ENCODE measurements at regions not wholly inside any gene's neighbourhood (a gene's known extent, or its start where the extent isn't known, plus 50 kb on each side); places are given as distances from the start of the nearest gene placed in this dataset.

GRCh38 chr4:26076896-26077295 is 162.9 kb downstream of the SMIM20 start:
- Histone ChIP-seq H3K9me3 (ENCODE audit: control insufficient read depth, low read length) (no peaks in the 10 kb centered on the region), H3K36me3 (ENCODE audit: control insufficient read depth, insufficient read depth, low read length) (no peaks in the 10 kb centered on the region), H3K4me1 (ENCODE audit: control insufficient read depth, insufficient read depth, low read length, poor library complexity, severe bottlenecking) (peaks cover 19% of the 10 kb centered on the region), H3K27ac (ENCODE audit: insufficient read depth, low read length, poor library complexity, severe bottlenecking) (no peak overlapping the region), H3K4me3 (ENCODE audit: insufficient read depth, low read depth, low read length, poor library complexity, severe bottlenecking) (no peak overlapping the region), H3K27me3 (replicated peaks; ENCODE audit: control insufficient read depth, insufficient read depth, low read length, poor library complexity, severe bottlenecking) (no peaks in the 10 kb centered on the region)
- no peak for DNase-seq

DNA sequence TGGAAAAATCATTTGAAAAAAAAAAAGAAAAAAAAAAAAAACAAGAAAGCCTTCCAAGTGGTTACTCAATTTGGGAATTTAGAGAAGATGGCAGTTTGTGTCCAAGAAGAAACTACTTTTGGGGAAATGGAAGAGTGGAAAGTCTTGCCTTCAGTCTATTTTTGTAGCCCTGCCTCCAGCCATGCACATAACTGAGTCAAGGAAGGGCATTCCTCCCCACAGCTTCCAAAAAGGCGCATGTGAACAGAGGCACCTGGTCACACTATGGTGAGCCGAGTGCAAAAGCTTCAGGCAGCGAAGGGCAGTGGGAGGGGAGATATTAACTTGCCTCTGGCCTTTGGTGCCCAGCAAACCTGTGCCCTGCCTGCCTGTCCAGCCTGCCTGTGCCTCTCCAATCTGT is 163.7 kb downstream of the SMIM20 start:
- DNase-seq = no peak
- H3K36me3 ChIP-seq (ENCODE audit: control insufficient read depth, insufficient read depth, low read length) = no peaks in the 10 kb centered on the region
- no peak overlapping the region for H3K27ac ChIP-seq (ENCODE audit: insufficient read depth, low read length, poor library complexity, severe bottlenecking)
- H3K27me3 ChIP-seq (replicated peaks; ENCODE audit: control insufficient read depth, insufficient read depth, low read length, poor library complexity, severe bottlenecking) = no peaks in the 10 kb centered on the region
- peaks cover 19% of the 10 kb centered on the region for H3K4me1 ChIP-seq (ENCODE audit: control insufficient read depth, insufficient read depth, low read length, poor library complexity, severe bottlenecking)
- H3K4me3 ChIP-seq (ENCODE audit: insufficient read depth, low read depth, low read length, poor library complexity, severe bottlenecking) = no peak overlapping the region
- H3K9me3 ChIP-seq (ENCODE audit: control insufficient read depth, low read length) = no peaks in the 10 kb centered on the region

GRCh38 chr4:26080870-26081628 is 167.0 kb downstream of the SMIM20 start:
- no peak for DNase-seq
- Histone ChIP-seq H3K4me3 (ENCODE audit: insufficient read depth, low read depth, low read length, poor library complexity, severe bottlenecking) (no peak overlapping the region), H3K4me1 (ENCODE audit: control insufficient read depth, insufficient read depth, low read length, poor library complexity, severe bottlenecking) (peaks cover under 1% of the 10 kb centered on the region), H3K9me3 (ENCODE audit: control insufficient read depth, low read length) (no peaks in the 10 kb centered on the region), H3K36me3 (ENCODE audit: control insufficient read depth, insufficient read depth, low read length) (no peaks in the 10 kb centered on the region), H3K27ac (ENCODE audit: insufficient read depth, low read length, poor library complexity, severe bottlenecking) (no peak overlapping the region), H3K27me3 (replicated peaks; ENCODE audit: control insufficient read depth, insufficient read depth, low read length, poor library complexity, severe bottlenecking) (no peaks in the 10 kb centered on the region)

DNA sequence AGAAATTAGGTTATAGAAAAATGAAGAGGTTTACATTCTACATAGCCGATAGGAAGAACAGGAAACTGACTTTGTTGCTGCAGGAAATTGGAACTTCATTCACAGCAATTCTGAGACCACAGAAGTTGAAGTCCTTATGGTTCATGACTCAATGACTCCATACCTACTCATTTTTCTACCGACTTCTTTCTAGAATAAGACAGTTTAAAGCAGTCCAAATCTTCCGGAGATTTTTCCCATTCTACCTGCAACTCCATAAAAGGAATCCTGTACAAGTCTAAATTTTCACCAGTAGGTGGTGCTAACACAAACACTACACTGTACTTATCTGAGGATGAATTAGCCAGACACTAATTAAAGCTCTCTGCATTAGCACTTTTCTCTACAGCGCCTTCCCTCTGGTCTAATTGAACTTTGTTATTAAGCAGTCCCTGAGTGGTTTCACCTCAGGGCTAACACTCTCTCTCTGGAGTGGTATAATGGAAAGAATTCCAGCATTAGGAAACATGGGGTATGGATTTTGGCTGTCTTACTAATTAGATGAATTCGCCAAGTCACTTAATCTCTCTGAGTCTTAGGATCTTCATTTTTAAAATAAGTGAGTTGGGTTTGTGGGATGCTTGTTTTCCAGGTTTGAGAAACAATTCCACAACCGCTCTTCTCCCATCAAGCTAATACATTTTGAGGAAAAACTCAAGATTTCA is 167.9 kb downstream of the SMIM20 start:
- Histone ChIP-seq H3K36me3 (ENCODE audit: control insufficient read depth, insufficient read depth, low read length) (no peaks in the 10 kb centered on the region), H3K27ac (ENCODE audit: insufficient read depth, low read length, poor library complexity, severe bottlenecking) (no peak overlapping the region), H3K27me3 (replicated peaks; ENCODE audit: control insufficient read depth, insufficient read depth, low read length, poor library complexity, severe bottlenecking) (no peaks in the 10 kb centered on the region), H3K4me3 (ENCODE audit: insufficient read depth, low read depth, low read length, poor library complexity, severe bottlenecking) (no peak overlapping the region), H3K9me3 (ENCODE audit: control insufficient read depth, low read length) (no peaks in the 10 kb centered on the region), H3K4me1 (ENCODE audit: control insufficient read depth, insufficient read depth, low read length, poor library complexity, severe bottlenecking) (no peaks in the 10 kb centered on the region)
- DNase-seq = no peak

- H3K4me3 ChIP-seq (ENCODE audit: insufficient read depth, low read depth, low read length, poor library complexity, severe bottlenecking) = no peak overlapping the region
- H3K9me3 ChIP-seq (ENCODE audit: control insufficient read depth, low read length) = no peaks in the 10 kb centered on the region
- H3K27me3 ChIP-seq (replicated peaks; ENCODE audit: control insufficient read depth, insufficient read depth, low read length, poor library complexity, severe bottlenecking) = no peaks in the 10 kb centered on the region
- H3K27ac ChIP-seq (ENCODE audit: insufficient read depth, low read length, poor library complexity, severe bottlenecking) = no peak overlapping the region
- no peaks in the 10 kb centered on the region for H3K36me3 ChIP-seq (ENCODE audit: control insufficient read depth, insufficient read depth, low read length)
- no peak for DNase-seq
- no peaks in the 10 kb centered on the region for H3K4me1 ChIP-seq (ENCODE audit: control insufficient read depth, insufficient read depth, low read length, poor library complexity, severe bottlenecking)
These were observed 168.5 kb downstream of the SMIM20 start for GRCh38 chr4:26082565-26082964.

DNA sequence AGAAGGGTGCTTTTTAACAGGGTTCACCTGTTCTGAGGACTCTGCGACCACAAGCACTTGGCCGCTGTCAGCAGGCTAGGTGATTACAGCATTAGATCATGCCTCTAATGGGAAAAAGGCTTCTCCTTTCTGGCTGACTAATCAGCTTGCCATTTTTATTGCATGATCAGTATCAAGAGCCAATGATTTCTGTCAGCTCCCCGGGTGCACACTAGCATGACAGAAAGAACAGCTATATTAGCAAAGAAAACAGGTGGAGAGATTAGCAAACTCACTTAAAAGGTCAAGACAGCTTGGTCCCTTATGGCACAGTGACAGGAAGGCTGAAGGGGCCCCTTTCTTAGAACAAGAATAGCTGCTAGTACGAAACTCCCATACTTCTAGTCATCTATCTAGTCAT is 170.0 kb downstream of the SMIM20 start:
- Histone ChIP-seq H3K27me3 (replicated peaks; ENCODE audit: control insufficient read depth, insufficient read depth, low read length, poor library complexity, severe bottlenecking) (no peaks in the 10 kb centered on the region), H3K9me3 (ENCODE audit: control insufficient read depth, low read length) (no peaks in the 10 kb centered on the region), H3K36me3 (ENCODE audit: control insufficient read depth, insufficient read depth, low read length) (no peaks in the 10 kb centered on the region), H3K4me3 (ENCODE audit: insufficient read depth, low read depth, low read length, poor library complexity, severe bottlenecking) (no peak overlapping the region), H3K4me1 (ENCODE audit: control insufficient read depth, insufficient read depth, low read length, poor library complexity, severe bottlenecking) (peaks cover 7% of the 10 kb centered on the region), H3K27ac (ENCODE audit: insufficient read depth, low read length, poor library complexity, severe bottlenecking) (no peak overlapping the region)
- DNase-seq = no peak

GRCh38 chr4:26084414-26084813 is 170.4 kb downstream of the SMIM20 start:
- Histone ChIP-seq H3K4me1 (ENCODE audit: control insufficient read depth, insufficient read depth, low read length, poor library complexity, severe bottlenecking) (peaks cover 7% of the 10 kb centered on the region), H3K27ac (ENCODE audit: insufficient read depth, low read length, poor library complexity, severe bottlenecking) (no peak overlapping the region), H3K27me3 (replicated peaks; ENCODE audit: control insufficient read depth, insufficient read depth, low read length, poor library complexity, severe bottlenecking) (no peaks in the 10 kb centered on the region), H3K9me3 (ENCODE audit: control insufficient read depth, low read length) (no peaks in the 10 kb centered on the region), H3K4me3 (ENCODE audit: insufficient read depth, low read depth, low read length, poor library complexity, severe bottlenecking) (no peak overlapping the region), H3K36me3 (ENCODE audit: control insufficient read depth, insufficient read depth, low read length) (no peaks in the 10 kb centered on the region)
- no peak for DNase-seq

- Histone ChIP-seq H3K27me3 (replicated peaks; ENCODE audit: control insufficient read depth, insufficient read depth, low read length, poor library complexity, severe bottlenecking) (no peaks in the 10 kb centered on the region), H3K4me3 (ENCODE audit: insufficient read depth, low read depth, low read length, poor library complexity, severe bottlenecking) (no peak overlapping the region), H3K27ac (ENCODE audit: insufficient read depth, low read length, poor library complexity, severe bottlenecking) (no peak overlapping the region), H3K9me3 (ENCODE audit: control insufficient read depth, low read length) (no peaks in the 10 kb centered on the region), H3K36me3 (ENCODE audit: control insufficient read depth, insufficient read depth, low read length) (no peaks in the 10 kb centered on the region), H3K4me1 (ENCODE audit: control insufficient read depth, insufficient read depth, low read length, poor library complexity, severe bottlenecking) (peaks cover 7% of the 10 kb centered on the region)
- DNase-seq = no peak
These were observed 171.5 kb downstream of the SMIM20 start for GRCh38 chr4:26085551-26085950.

DNA sequence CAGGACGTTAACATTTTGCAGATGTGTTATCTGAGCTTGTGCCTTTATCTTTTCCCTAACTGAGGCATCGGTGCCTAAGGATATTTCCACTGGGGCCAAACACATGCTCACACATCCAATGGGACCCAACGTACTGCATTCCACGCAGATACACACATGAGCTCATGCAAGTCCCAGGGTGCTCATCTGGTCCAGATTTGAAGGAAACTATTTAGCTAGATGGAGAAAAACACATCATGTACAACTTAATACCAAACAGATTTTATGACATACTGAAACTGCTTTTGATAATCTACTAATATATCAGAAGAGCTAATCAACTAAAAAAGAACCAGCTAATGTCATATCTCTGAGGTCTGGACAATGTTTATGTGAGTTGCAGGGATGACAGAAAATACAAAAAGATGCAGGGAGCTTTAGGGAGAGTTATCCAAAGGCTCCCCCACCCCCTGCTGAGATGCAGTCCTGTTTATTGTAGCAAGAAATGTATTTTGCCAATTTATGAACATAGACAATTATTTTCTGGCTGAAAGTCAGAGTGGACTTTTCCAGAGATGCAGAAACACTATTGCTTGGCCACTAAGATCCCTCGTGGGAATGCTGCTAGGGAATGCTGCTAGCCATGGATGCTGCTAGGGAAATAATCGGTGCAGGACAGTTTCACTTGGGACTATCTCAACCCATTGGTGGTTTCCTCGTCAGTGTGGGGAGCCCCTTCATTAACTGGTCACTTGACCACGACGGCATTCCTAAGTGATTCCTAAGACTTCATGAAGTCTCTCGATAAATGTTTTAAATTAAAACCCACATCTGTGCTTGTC is 172.8 kb downstream of the SMIM20 start:
- H3K27me3 ChIP-seq (replicated peaks; ENCODE audit: control insufficient read depth, insufficient read depth, low read length, poor library complexity, severe bottlenecking) = no peaks in the 10 kb centered on the region
- no peak for DNase-seq
- no peaks in the 10 kb centered on the region for H3K36me3 ChIP-seq (ENCODE audit: control insufficient read depth, insufficient read depth, low read length)
- H3K4me1 ChIP-seq (ENCODE audit: control insufficient read depth, insufficient read depth, low read length, poor library complexity, severe bottlenecking) = peaks cover 7% of the 10 kb centered on the region
- no peak overlapping the region for H3K27ac ChIP-seq (ENCODE audit: insufficient read depth, low read length, poor library complexity, severe bottlenecking)
- H3K4me3 ChIP-seq (ENCODE audit: insufficient read depth, low read depth, low read length, poor library complexity, severe bottlenecking) = no peak overlapping the region
- H3K9me3 ChIP-seq (ENCODE audit: control insufficient read depth, low read length) = no peaks in the 10 kb centered on the region

Measured in effector memory CD4-positive, alpha-beta T cell (primary cell).